GM18517 (cell line): ENCODE measurements at regions not wholly inside any gene's neighbourhood (a gene's known extent, or its start where the extent isn't known, plus 50 kb on each side); places are given as distances from the start of the nearest gene placed in this dataset.
"Not testable (repeated sequence)": the region's sequence is repeated elsewhere in the genome, so short reads cannot be mapped to it uniquely, and the experiment has no call there.

Source experiments
- ATAC-seq: cut with Tn5 transposase; IDR thresholded peaks from one replicate; pipeline ENCODE4 v1.9.1; 2021; ENCODE audit warnings: mild to moderate bottlenecking, moderate library complexity; ENCODE audit not compliant: unreplicated experiment

GRCh38 chr2:142758973-142759372 lies 118.5 kb upstream of the KYNU start:
- ATAC-seq, result no peak

- ATAC-seq, result no peak
Observed at GRCh38 chr2:142757111-142757510, 120.4 kb upstream of the KYNU start.

GRCh38 chr2:142756430-142756829 lies 121.0 kb upstream of the KYNU start:
- ATAC-seq, result no peak

GRCh38 chr2:142755191-142755590 lies 122.3 kb upstream of the KYNU start:
- ATAC-seq, result no peak

- no peak for ATAC-seq
Observed at GRCh38 chr2:142754182-142754581, 123.3 kb upstream of the KYNU start.

- ATAC-seq, result no peak
Observed at GRCh38 chr2:142750858-142751257, 126.6 kb upstream of the KYNU start.

- no peak for ATAC-seq
Observed at GRCh38 chr2:142748559-142749099, 128.8 kb upstream of the KYNU start.

GRCh38 chr2:142745691-142746090 lies 131.8 kb upstream of the KYNU start:
- no peak for ATAC-seq

GRCh38 chr2:142742371-142743214 lies 134.9 kb upstream of the KYNU start:
- no peak for ATAC-seq

GRCh38 chr2:142741764-142742269 lies 135.6 kb upstream of the KYNU start:
- peak; percentile 65 for ATAC-seq

- peak; percentile 41 for ATAC-seq
Observed at GRCh38 chr2:142734770-142735169, 142.7 kb upstream of the KYNU start.

- peak; percentile 55 for ATAC-seq
Observed at GRCh38 chr2:142734231-142734630, 143.2 kb upstream of the KYNU start.

- ATAC-seq, result not testable (repeated sequence)
Observed at GRCh38 chr2:142729814-142730213, 147.7 kb upstream of the KYNU start.

- ATAC-seq, result not testable (repeated sequence)
Observed at GRCh38 chr2:142727821-142728478, 149.5 kb upstream of the KYNU start.

GRCh38 chr2:142725386-142725785 lies 152.1 kb upstream of the KYNU start:
- ATAC-seq, result peak; percentile 4

GRCh38 chr2:142724713-142725349 lies 152.6 kb upstream of the KYNU start:
- ATAC-seq, result peak; percentile 54

GRCh38 chr2:142724186-142724585 lies 153.3 kb upstream of the KYNU start:
- ATAC-seq, result no peak

- ATAC-seq, result peak; percentile 43
Observed at GRCh38 chr2:142723236-142723635, 154.2 kb upstream of the KYNU start.

- no peak for ATAC-seq
Observed at GRCh38 chr2:142722569-142722968, 154.9 kb upstream of the KYNU start.

GRCh38 chr2:142722086-142722485 lies 155.4 kb upstream of the KYNU start:
- ATAC-seq, result no peak

- no peak for ATAC-seq
Observed at GRCh38 chr2:142721015-142721414, 156.4 kb upstream of the KYNU start.
